ENCODE measurements at regions not wholly inside any gene's neighbourhood (a gene's known extent, or its start where the extent isn't known, plus 50 kb on each side); places are given as distances from the start of the nearest gene placed in this dataset.

DNA sequence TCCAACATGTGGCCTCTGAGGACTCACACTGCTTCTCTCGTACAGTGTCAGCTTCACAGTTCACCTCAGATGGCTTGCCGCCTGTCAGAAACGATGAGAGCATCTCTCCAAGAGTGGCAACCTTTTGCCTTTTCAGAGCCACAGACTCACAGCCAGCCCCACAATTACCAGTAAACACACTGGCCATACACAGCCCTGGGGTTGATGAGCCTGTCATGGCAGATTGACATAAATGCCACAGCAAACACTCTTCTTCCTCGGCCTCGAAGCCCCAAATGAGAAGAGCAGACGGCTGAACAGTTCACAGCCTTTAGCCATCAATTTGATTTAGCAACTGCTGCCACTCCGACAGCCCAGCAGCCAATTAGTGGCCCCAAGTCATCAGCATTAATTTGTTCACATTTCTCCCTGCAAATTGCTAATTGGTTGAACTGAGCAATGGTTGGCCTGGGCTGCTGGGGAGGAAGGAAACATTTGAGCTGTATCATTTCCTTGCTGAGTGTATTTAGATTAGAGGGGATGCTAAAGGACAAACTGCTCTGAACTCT, 1142.9 kb downstream of the SORCS3 start:
- TF ChIP-seq POLR2AphosphoS5 (IDR thresholded peaks at IDR 0.05) (no peak), POLR2A (IDR thresholded peaks at IDR 0.05) (no peak)

Data from suprapubic skin (tissue), 4 donors.